ENCODE measurements at regions not wholly inside any gene's neighbourhood (a gene's known extent, or its start where the extent isn't known, plus 50 kb on each side); places are given as distances from the start of the nearest gene placed in this dataset.

GRCh38 chr15:95347837-95348236, 982.7 kb upstream of the NR2F2 start:
- no peaks in the 10 kb centered on the region for H3K9me3 ChIP-seq
- no peaks in the 10 kb centered on the region for H3K36me3 ChIP-seq (replicated peaks in 1 of 2; ENCODE audit: insufficient read depth in 1 of 2, low read depth in 2 of 2)
- no peak overlapping the region for H3K27ac ChIP-seq
- no peak for ATAC-seq
- intact Hi-C loops (cut with DNase I), result no loop called here
- no peaks in the 10 kb centered on the region for H3K4me1 ChIP-seq
- TF ChIP-seq CTCF (IDR thresholded peaks at IDR 0.05), result no peak
- TF ChIP-seq POLR2A (IDR thresholded peaks at IDR 0.05), result no peak
- 40 to 63% methylated on average over 1 of the region's 1 CpG for WGBS, 2 donors
- no peak for DNase-seq
- no peaks in the 10 kb centered on the region for H3K27me3 ChIP-seq
- no peak overlapping the region for H3K4me3 ChIP-seq

GRCh38 chr15:95350908-95351307, 979.6 kb upstream of the NR2F2 start:
- TF ChIP-seq CTCF (IDR thresholded peaks at IDR 0.05) (no peak), POLR2A (IDR thresholded peaks at IDR 0.05) (no peak)
- ATAC-seq, result no peak

GRCh38 chr15:95352631-95353187, 977.8 kb upstream of the NR2F2 start:
- Histone ChIP-seq H3K36me3 (replicated peaks in 1 of 2; ENCODE audit: insufficient read depth in 1 of 2, low read depth in 2 of 2) (no peaks in the 10 kb centered on the region), H3K27me3 (no peaks in the 10 kb centered on the region), H3K4me1 (no peaks in the 10 kb centered on the region), H3K27ac (no peak overlapping the region), H3K9me3 (no peaks in the 10 kb centered on the region), H3K4me3 (no peak overlapping the region)
- DNase-seq, result no peak
- intact Hi-C loops (cut with DNase I), result no loop called here
- WGBS, 2 donors, result 80 to 85% methylated on average over 9 of the region's 9 CpGs
- TF ChIP-seq CTCF (IDR thresholded peaks at IDR 0.05), result no peak
- no peak for TF ChIP-seq POLR2A (IDR thresholded peaks at IDR 0.05)
- no peak for ATAC-seq

More at GRCh38 chr15:95350908-95351307, 979.6 kb upstream of the NR2F2 start:
- H3K9me3 ChIP-seq, result no peaks in the 10 kb centered on the region
- no peak overlapping the region for H3K4me3 ChIP-seq
- 67 to 71% methylated on average over 3 of the region's 3 CpGs for WGBS, 2 donors
- H3K27me3 ChIP-seq, result no peaks in the 10 kb centered on the region
- H3K4me1 ChIP-seq, result no peaks in the 10 kb centered on the region
- H3K36me3 ChIP-seq (replicated peaks in 1 of 2; ENCODE audit: insufficient read depth in 1 of 2, low read depth in 2 of 2), result no peaks in the 10 kb centered on the region
- no peak overlapping the region for H3K27ac ChIP-seq
- no peak for DNase-seq
- intact Hi-C loops (cut with DNase I), result no loop called here

GRCh38 chr15:95353512-95353911, 977.0 kb upstream of the NR2F2 start:
- TF ChIP-seq POLR2A (IDR thresholded peaks at IDR 0.05), result no peak
- no peak for TF ChIP-seq CTCF (IDR thresholded peaks at IDR 0.05)
- ATAC-seq (no peak), DNase-seq (no peak)
- intact Hi-C loops (cut with DNase I), result no loop called here
- Histone ChIP-seq H3K36me3 (replicated peaks in 1 of 2; ENCODE audit: insufficient read depth in 1 of 2, low read depth in 2 of 2) (no peaks in the 10 kb centered on the region), H3K4me3 (no peak overlapping the region), H3K4me1 (no peaks in the 10 kb centered on the region), H3K27me3 (no peaks in the 10 kb centered on the region), H3K9me3 (no peaks in the 10 kb centered on the region), H3K27ac (no peak overlapping the region)
- 44 to 68% methylated on average over 1 of the region's 1 CpG for WGBS, 2 donors

GRCh38 chr15:95359966-95360365, 970.5 kb upstream of the NR2F2 start:
- DNase-seq (no peak), ATAC-seq (no peak)
- Histone ChIP-seq H3K27me3 (no peaks in the 10 kb centered on the region), H3K36me3 (replicated peaks in 1 of 2; ENCODE audit: insufficient read depth in 1 of 2, low read depth in 2 of 2) (no peaks in the 10 kb centered on the region), H3K27ac (no peak overlapping the region), H3K9me3 (peaks cover 0 to 5% (median 0%) of the 10 kb centered on the region in 3 donors), H3K4me3 (no peak overlapping the region), H3K4me1 (no peaks in the 10 kb centered on the region)
- WGBS, 2 donors, result 17 to 20% methylated on average over 5 of the region's 5 CpGs
- TF ChIP-seq POLR2A (IDR thresholded peaks at IDR 0.05) (no peak), CTCF (IDR thresholded peaks at IDR 0.05) (no peak)
- intact Hi-C loops (cut with DNase I), result no loop called here

Measured in body of pancreas (tissue), 4 donors.